GM18505 (cell line): ENCODE measurements at regions not wholly inside any gene's neighbourhood (a gene's known extent, or its start where the extent isn't known, plus 50 kb on each side); places are given as distances from the start of the nearest gene placed in this dataset.

ENCODE experiments used
- ATAC-seq: cut with Tn5 transposase; IDR thresholded peaks from one replicate; pipeline ENCODE4 v1.9.1; 2021; ENCODE audit not compliant: unreplicated experiment
- POLR2A ChIP-seq: IDR thresholded peaks from 4 replicates; pipeline ENCODE4 v1.6.1; 2011; ENCODE audit warnings: borderline replicate concordance; ENCODE audit not compliant: insufficient read depth, insufficient read length; ENCODE audit errors: extremely low read depth

GRCh38 chr18:24685254-24685959 lies 225.0 kb downstream of the HRH4 start:
- no peak for TF ChIP-seq POLR2A
- no peak for ATAC-seq

- no peak for ATAC-seq
- no peak for TF ChIP-seq POLR2A
Measured at GRCh38 chr18:24695168-24695567, 234.7 kb downstream of the HRH4 start.

- no peak for ATAC-seq
- no peak for TF ChIP-seq POLR2A
Measured at GRCh38 chr18:24702001-24702515, 241.6 kb downstream of the HRH4 start.

GRCh38 chr18:24703316-24703715 lies 242.9 kb downstream of the HRH4 start:
- no peak for ATAC-seq
- TF ChIP-seq POLR2A: no peak

- TF ChIP-seq POLR2A: no peak
- no peak for ATAC-seq
Measured at GRCh38 chr18:24704946-24705630, 244.7 kb downstream of the HRH4 start.

- TF ChIP-seq POLR2A: no peak
- ATAC-seq: no peak
Measured at GRCh38 chr18:24710474-24710873, 250.0 kb downstream of the HRH4 start.

- no peak for ATAC-seq
- no peak for TF ChIP-seq POLR2A
Measured at GRCh38 chr18:24719791-24720190, 259.4 kb downstream of the HRH4 start.

- TF ChIP-seq POLR2A: no peak
- ATAC-seq: no peak
Measured at GRCh38 chr18:24721388-24721787, 261.0 kb downstream of the HRH4 start.

- no peak for TF ChIP-seq POLR2A
- ATAC-seq: no peak
Measured at GRCh38 chr18:24725644-24726415, 265.4 kb downstream of the HRH4 start.

GRCh38 chr18:24726727-24727492 lies 266.5 kb downstream of the HRH4 start:
- no peak for TF ChIP-seq POLR2A
- no peak for ATAC-seq

GRCh38 chr18:24727685-24728084 lies 267.2 kb downstream of the HRH4 start:
- ATAC-seq: no peak
- no peak for TF ChIP-seq POLR2A

GRCh38 chr18:24731158-24731557 lies 270.7 kb downstream of the HRH4 start:
- ATAC-seq: no peak
- no peak for TF ChIP-seq POLR2A

GRCh38 chr18:24731981-24732380 lies 271.5 kb downstream of the HRH4 start:
- TF ChIP-seq POLR2A: no peak
- no peak for ATAC-seq

- TF ChIP-seq POLR2A: no peak
Measured at GRCh38 chr18:24734058-24734457, 273.6 kb downstream of the HRH4 start.

More at GRCh38 chr18:24734058-24734457, 273.6 kb downstream of the HRH4 start:
- no peak for ATAC-seq
